ENCODE measurements at regions not wholly inside any gene's neighbourhood (a gene's known extent, or its start where the extent isn't known, plus 50 kb on each side); places are given as distances from the start of the nearest gene placed in this dataset.

GRCh38 chr18:25423760-25424159 is 71.8 kb upstream of the ZNF521 start:
- no peak for DNase-seq

- DNase-seq = no peak
These were observed 71.3 kb upstream of the ZNF521 start for GRCh38 chr18:25423267-25423666.

DNA sequence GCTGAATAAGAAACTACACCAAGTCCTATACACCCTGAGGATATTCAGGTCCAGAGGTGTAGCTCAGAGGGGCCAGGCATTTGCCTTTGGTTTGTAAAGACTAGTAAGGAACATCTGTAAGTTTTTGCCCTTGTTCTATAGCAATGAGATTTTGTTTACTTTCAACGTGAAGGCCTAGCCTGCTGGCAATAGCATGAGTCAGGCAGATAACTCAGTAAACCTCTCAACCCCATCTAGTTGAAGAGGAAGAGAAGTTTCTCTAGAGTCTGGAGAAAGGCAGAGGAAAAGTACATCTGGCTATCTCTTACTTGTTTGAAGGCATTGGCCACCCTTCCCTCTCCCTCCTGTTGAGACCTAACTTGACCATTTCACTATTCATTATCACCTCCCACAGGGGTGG is 70.3 kb upstream of the ZNF521 start:
- no peak for DNase-seq

DNA sequence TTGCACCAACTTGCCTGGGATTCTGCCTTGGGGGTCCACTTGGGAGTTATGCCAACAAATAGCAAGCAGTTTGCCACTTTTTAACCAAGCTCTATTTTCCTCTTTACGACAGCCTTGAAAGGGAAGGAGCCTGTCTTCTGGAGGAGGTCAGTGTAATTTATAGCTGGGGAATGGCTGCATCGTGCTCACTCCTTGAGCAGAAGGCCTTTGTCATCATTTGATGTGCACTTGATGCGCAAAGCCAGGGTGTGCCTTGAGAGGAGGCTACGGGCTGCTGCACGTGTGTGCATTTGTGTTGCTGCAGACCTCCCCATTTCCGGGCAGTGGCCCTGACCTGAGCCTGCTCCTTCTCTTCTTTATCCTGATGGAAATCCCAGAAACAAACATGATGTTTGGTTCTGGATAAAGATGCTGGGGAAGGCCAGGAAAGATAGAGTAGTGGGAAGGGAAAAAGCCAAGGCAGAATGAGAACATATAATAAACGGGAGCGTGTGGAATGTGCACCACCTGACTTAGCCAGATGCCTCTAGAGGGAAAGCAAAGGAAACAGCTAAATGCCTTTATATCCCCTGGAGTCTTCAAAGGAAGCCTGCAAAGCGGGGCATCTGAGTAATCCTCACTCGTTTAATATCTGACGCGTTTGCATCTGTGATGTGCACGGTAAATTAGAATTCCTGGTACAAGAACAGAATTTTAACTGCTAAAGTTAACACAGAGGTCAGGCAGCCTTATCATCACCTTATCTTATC is 68.3 kb upstream of the ZNF521 start:
- no peak for DNase-seq

DNA sequence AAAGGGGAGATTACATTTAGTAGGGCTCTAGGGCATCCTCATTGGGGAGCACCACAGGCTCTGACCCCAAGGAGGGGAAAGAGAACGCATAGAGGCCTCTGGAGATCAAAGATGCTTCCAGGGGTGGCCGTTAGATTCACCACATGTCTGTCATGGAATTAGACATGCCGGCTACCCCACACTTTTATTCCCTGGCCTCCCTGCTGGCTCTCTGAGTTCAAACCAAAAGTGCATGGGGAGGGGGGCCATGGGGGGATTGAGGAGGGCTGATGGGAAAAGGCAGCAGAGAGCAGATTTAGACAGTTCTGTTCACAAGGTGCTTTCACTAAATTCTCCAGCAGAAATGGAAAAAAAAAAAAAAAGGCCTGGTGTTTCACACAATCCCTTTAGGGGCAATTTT is 64.4 kb upstream of the ZNF521 start:
- no peak for DNase-seq

DNA sequence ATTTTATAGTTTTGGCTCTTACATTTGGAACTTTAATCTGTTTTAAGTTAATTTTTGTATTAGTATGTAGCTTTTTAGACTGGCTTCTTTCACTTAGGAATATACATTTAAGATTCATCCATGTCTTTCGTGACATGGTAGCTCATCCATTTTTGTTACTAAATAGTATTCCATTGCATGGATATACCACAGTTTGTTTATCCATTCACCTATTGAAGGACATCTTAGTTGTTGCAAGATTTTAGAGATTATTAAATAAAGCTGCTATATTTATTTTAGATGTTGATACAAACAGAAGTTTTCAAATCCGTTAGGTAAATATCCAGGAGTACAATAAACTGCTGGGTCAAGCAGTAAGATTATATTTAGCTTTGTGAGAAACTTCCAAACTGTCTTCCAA is 58.0 kb upstream of the ZNF521 start:
- no peak for DNase-seq

- no peak for DNase-seq
These were observed 56.3 kb upstream of the ZNF521 start for GRCh38 chr18:25408293-25408692.
